Fibroblast of peridontal ligament (primary cell): ENCODE measurements at regions not wholly inside any gene's neighbourhood (a gene's known extent, or its start where the extent isn't known, plus 50 kb on each side); places are given as distances from the start of the nearest gene placed in this dataset.
A peak's percentile ranks its signal among the peaks of the same experiment; 100 is the strongest.

Experiments used
- DNase-seq: peaks from one replicate; pipeline ENCODE4 v3.0.0-alpha.2; 2010; ENCODE audit errors: extremely low read depth

DNA sequence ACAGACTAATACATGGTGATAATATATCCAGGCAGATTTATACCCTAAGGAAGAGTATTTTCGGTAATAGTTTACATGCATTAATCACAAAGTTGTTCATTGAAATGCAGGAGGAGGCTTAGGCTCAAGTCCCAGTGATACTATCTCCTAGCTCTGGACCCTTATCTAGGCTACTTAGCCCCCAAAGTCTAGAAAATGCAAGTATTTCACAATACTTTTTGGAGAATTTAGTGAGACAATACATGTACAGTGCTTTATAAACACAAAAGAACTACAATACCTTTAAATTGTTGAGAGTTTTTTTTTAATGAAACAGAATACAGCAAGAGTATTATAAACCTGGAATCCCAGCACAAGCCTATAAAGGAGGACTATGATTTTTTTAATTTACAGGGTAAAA is 473.9 kb downstream of the HS3ST3B1 start:
- DNase-seq: no peak

DNA sequence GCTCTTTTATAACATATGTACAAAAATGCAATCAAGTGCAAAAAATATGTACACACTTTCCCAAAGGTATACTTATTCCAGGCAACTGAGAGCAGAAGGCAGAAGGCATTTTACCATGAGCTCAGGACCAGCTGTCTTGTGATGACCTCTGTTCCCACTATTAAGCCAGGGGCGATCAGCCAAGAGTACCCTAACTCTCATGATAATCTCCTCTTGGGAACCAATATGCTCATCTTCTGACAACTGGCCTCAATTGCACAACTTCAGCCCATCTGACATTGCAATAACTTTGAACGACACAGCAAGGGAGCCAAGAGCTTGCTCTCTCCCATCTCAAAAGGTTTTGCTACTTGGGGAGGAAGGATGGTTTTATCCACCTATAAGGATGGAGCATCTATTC is 471.9 kb downstream of the HS3ST3B1 start:
- no peak for DNase-seq

DNA sequence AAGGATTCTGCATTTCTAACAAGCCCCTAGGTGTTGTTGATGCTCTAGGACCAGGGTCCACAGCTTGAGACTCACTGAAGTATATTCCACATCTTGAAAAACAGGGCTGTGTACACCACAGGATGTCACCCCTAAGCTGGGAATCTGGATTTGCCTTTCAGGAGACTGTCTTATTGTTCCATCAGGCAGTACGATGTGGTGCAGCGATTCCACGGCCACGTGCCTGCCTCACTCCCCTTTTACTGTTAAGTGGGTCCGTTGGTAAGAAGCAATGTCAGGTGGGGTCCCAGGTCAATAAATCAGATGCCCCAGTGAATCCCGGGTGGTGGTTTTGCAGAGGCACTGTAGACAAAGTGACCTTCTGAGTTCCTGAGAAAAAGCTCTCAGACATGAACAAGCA is 470.7 kb downstream of the HS3ST3B1 start:
- DNase-seq: no peak

DNA sequence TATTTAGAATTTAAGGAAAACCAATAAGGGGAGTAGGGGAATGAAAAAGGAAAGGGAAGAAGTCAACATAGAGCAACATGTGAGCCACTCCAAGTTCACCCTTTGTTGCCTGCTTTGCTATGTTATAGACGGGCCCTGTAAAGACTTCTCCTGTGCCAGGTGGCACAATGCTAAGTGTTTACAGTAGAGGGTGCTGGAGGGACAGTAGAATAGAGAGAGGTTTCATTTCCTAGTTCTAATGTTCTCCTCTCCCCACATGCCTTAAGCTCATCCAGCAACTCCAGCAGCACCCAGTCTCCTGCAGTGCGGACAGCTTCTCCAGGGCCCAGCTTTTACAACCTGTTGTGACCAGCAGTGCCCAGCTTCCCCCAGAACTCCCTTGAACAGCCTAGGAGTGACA is 468.0 kb downstream of the HS3ST3B1 start:
- no peak for DNase-seq

DNA sequence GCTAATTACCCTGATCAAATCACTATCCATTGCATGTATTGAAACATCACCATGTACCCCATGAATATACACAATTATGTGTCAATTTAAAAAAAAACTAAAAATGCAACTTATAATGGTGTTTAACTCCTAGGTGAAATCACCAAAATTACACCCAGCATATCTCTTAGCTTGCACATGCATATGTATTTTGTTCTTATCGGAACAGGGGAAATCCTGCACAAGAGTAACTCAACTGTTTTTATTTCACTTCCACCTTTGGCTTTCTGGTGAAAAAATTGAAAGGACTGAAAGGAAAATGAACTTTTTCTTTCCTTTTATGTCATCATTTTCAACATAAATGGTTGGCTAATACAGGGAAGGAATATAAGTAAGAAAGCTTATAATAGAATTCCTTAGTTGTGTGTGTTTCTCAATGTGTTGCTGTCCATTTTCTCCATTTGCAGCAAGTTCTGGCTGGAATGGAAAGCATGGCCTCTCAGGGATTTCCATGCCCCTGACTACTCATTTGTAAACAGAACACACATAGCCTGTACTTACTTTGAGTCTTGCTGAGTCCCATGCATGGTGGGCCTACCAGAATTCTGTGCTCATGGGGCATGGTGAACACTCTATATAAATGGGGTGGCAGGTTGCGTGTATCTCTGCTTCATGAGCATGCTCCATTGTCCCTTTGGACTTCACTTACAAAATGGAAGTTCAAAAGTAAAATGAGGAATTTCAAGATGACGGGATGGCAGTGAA is 462.0 kb downstream of the HS3ST3B1 start:
- DNase-seq: no peak

DNA sequence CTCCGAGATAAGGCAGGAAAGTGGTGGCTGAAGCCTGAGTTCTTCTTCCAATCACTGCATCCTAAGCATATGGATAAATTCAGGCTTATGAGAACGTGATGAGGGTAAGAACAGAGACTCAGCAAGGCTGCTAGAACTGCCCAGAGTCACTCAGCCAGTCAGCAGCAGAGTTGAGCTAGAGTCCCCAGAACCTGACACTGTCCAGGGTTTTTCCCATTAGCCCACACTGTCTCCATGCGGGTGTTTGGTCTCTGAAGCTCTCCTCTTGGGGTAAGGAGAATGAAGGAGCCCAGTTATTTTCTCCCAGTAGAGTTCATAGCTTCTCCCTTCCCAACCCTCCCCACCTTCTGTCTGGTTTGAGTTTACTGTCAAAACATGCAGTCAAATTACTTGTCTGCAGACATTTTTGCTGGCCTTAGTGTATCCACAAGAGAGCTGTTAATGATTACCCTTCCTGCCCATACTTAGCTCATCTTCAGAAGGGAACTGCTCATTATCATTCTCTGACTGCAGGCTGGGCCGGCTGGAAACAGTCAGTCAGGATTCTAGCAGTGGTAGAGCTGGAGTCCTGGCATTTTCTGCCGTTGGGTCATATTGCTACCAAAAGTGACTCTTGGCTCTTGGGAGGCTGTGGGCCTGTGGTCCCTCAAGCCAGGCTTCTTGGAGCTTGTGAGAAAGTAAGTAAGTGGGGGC is 460.0 kb downstream of the HS3ST3B1 start:
- no peak for DNase-seq

DNA sequence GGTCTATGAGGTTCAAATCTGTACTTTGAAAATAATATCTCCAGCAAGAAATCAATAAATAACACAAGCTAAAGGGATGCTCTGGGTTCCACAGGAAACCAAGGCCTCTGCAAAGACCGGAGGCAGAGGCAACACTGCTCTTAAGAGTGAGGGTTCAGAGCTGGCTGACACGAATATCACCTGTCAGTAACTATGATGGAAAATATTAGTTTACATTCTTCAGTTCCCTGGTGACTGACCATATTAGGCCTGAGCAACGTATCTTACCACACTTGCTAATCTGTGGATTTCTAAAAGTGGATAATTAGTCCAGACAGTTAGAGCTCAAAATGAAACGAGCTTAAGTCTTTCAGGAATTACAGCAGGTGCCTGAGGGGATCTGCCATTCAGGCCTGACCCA is 459.3 kb downstream of the HS3ST3B1 start:
- no peak for DNase-seq

DNA sequence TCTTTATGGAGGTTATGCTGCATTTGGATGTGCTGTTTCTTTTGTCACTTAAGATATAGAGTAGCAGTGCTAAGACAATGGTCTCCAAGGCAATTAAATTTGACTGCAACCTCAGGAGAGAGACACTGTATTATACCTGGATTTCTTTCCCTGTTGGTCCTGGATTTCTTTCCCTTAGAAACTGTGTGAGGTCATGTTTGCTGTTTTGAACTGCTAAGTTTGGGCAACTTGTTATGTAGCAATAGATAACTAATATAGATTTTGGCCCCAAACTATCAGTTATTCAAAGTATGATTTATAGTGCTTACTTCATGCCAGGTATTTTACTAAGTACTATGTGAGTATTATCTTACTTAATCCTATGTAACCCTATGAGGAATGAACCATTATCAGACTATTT is 458.4 kb downstream of the HS3ST3B1 start:
- DNase-seq: no peak

DNA sequence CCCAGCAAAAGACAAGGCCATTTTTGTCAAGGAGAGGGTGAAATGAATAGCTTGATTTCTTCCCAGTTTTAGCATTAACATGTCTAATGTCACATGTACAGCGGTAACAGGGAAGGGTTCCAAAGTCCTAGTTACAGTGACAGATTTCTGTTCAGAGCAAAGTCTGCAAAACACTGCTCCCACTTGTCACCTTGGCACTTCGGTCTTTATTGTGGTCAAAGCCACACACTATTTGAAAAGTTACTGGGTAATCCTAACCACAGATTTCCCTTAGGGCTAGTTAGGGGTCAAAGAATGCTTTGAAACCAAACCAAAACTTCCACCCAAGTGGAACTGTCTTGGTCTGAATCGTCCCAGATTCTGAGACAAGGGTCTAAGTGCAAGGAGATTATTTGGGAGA is 455.6 kb downstream of the HS3ST3B1 start:
- no peak for DNase-seq

DNA sequence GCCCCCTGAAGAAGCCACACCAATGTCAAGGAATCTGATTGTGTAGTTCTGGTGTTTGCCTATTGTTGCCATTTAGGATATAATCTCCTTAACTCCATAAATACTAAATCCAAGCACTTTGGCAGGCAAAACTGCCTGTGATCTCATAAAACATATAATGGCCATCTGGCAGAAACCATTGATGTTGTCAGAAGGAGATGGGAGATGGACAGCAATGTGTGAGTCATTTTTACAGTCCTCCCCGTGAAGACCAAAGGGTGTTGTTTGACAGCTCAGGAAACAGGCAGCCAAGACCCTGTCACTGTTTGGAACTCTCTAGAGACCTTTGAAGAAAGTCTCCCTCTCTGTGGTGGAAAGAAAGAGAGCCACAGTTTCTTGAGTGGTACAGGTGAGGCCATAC is 454.1 kb downstream of the HS3ST3B1 start:
- DNase-seq: no peak

DNA sequence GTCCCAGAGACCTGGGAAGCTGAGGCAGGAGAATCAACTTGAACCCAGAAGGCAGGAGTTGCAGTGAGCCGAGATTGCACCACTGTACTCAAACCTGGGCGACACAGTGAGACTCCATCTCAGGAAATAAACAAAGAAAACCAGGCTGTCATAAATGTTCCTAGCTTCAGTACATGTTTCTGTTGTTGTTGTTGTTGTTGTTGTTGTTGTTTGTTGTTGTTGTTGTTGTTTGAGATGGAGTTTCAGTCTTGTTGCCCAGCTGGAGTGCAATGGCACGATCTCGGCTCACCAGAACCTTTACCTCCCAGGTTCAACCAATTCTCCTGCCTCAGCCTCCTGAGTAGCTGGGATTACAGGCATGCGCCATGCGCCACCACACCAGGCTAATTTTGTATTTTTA is 452.5 kb downstream of the HS3ST3B1 start:
- no peak for DNase-seq

DNA sequence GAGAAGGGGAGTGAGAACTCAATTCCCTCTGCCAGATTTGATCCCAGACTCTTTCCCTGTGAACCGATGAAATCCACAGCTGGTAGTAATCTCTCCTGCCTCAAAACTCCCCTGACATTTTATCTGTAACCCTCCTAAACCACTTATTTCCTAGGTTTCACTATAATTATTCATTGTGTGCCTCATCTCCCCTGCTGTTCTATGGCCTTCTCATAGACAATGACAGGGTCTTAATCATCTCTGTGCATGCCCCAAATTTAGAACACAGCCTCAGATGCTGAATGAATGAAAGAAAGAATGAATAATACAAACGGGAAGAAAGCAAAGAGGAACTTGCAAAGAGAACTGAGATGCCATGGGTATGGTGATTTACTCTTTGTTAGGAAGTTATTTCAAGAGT is 451.1 kb downstream of the HS3ST3B1 start:
- no peak for DNase-seq

DNA sequence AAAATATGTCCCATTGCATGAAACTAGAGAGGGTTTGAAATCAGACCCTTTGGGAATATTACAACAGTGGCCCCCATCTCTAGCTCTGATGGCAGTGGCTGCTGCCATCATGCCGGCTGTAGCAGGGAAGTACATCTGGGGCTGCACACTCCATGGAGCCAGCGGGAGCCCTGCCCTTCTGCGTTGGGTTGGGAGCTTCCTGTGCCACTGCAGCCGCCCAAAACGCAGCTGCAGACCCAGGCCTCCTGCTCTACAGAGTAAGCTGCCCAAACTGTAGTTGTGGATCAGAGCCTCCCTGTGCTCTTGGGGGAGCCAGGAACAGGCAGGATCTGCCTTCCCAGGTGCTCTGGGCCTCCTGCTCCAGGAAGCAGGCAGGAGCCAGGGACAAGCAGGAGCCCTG is 450.0 kb downstream of the HS3ST3B1 start:
- no peak for DNase-seq

DNA sequence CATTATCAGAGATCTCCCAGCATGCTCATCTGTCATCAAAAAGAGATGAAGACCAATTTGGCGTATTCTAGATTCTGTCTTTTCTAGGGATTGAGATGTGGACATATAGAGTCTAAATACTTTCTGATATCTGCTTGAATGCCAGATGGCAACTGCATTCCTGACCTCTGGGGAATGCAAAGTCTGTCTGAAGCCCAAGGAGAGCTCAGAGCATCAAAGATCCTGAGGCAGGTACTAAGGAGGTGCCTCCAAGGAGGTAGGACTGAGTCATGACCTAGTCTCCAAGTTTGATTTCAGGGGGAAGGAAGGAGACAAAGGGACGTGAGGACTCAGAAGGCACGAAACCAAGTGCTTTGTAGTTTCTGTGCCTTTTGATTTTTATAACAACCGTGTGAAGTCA is 448.4 kb downstream of the HS3ST3B1 start:
- DNase-seq: no peak

DNA sequence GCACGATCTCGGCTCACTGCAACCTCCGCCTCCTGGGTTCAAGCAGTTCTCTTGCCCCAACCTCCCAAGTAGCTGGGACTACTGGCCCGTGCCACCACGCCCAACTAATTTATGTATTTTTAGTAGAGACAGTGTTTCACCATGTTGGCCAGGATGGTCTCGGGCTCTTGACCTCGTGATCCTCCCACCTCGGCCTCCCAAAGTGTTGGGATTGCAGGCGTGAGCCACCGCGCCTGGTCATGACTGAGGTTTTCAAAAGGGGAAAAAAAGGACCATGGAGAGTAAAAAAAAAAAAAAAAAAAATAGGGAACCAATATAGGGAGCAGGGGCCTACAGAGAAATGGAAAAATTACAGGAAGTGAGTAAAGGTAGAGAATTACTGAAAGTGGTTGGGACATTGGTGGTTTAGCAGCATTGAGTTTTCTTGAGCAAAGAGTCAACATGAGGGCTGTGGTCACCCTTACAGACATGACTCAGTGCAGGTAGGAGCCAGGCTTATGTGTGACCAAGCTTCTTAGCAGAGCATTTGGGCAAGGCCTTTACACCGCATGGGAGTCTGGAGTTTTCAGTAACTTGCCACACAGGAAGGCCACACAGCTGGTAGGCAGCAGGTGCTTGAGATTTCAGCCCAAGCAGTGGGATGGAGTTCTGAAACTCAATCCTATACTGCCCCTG is 447.3 kb downstream of the HS3ST3B1 start:
- DNase-seq: no peak

DNA sequence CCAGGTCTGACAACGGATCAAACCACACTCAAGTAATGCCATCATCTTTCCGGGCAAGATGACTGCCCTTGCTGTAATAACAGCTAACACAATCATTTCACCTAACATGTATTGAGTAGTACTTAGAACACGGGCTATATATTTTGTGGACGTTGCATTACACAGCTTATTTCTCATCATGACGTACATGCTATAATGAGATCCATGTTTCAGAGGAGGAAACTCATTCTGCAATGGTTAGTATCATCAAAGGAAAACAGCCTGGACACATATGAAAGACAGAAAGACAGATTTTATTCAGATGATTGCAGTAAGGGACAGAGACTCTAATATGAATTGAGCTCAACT is 446.7 kb downstream of the HS3ST3B1 start:
- peak; percentile 59 for DNase-seq

DNA sequence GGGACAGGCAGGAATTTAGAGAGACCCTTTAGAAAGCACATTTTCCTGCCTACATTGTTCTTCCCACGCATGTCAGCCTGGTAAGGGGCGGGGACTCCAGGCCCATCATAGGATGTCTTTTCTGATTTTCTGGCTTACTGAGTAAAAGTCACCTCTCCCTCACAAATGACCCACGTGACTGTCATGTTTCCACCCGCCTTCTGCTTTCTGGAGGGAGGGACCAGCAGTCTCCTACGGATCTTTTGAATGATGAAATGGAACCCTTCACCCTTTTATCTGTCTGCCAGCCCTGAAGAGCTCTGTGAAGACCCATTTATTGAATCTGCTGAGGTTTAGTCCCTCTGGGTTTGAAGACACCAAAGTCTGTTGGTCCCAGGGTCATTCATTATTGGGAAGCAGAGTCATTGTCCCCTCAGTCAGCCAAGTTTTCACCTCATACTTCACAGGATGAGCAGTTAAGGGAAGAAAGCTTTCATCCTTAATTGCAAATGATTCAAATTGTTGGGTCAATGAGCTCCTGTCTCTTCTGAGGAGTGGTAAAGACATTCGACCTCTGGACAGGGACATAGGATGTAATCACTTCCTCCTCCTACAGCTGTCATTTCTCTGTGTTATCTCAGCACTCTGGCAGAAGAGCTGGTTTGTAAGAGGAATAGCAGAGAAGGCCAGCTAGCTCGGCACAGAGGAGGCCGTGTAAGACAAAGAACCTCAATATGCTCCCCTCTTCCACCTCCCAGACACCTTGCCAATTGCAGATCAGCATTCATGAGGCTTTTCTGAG is 446.1 kb downstream of the HS3ST3B1 start:
- no peak for DNase-seq

DNA sequence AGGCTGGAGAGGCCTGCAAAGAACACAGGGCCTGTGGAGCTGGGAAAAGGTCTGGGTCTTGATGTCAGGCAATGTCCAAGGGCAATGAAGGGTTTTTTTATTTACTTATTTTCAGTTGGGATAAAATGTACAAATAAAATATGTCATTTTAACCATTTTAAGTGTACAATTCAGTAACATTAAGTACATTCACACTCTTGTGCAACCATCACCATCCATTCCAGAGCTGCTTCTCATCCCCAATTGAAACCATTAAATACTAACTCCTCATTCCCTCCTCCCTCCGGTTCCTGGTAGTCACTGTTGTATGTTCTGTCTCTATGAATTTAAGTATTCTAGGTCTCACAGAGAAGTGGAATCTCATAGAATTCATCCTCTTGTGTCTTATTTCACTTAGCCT is 444.7 kb downstream of the HS3ST3B1 start:
- DNase-seq: peak; percentile 47

DNA sequence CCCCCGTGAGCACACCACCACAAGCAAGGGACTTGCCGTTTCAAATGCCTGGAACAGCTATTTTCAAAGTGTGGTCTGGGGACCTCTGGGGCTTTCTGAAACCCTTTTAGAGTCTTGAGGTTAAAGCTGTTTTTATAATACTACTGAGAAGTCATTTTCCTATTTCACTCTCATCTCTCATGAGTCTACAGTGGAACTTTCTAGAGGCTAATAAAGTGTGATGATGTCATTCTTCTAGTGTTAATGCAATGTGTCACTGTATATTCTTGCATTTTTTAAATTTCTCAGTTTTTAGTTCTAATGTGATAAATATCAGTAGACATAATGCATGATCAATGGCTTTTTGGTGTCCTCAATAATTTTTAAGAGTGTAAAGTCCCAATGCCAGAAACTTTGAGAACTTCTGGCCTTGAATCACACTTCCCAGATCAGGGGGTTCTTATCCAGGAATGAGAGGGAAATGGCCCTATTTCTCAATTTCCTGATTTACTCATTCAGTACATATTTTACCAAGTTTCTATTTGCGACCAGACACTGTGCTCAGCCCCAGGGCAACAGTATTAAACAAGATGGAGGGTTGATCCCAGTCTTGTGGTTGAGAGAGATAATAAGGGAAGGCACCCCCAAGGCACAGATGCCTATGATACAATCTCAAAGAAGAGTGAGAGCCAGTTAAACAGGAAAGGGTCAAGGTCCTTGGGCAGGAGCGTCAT is 444.0 kb downstream of the HS3ST3B1 start:
- DNase-seq: no peak

DNA sequence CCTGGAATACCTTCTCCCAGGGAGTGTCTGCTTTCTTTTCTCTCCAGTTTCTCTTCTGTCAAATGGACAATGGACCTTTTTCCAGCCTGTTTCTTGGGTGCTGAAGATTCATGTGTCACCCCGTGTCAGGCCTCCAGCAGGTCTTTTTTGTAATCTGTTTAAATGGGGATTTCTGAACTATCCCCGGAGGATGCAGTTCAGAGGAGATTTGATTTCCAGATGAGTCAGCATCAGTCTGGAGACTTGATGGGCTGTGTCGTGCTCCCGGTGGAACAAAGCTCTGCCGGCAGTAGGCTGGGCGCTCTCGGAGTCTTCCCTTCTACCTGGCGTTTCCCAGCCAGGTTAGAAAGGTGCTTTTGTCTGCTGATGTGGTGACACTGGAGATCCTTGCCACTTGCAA is 440.6 kb downstream of the HS3ST3B1 start:
- DNase-seq: peak; percentile 41

DNA sequence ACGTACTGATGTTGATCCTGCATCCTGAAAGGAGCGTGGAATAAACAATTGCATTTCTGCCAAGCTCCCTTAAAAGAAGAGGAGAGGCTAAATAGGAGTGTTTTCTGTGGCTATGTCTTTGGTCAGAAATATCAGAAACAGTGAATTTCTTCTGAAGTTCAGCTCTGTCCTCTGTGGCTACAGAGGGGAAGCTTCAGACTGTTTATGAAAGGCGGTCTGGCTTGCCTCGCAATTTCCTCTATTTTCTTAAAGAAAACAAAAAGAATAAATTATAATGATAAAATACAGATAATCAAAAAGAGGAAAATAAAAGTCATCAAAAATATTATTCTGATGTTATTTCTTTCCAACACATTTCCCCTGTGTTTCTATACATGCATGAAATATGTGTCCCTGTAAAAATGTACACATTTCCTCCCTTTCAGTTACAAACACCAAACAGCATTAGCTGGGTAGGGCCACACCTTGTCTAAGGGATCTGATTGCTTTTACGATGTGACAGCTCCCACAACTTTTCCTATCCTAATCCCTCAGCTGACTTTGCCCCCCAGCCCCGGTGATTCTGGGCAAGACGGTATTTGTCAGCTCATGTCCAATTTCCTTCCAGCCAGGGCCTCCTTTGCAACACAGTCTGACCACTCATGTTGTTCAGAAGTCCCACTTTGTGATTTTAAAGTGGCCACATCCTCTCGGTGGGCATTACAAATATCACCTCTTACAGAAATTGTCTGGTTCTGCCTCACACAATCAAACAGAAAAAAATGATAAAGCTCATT is 439.0 kb downstream of the HS3ST3B1 start:
- no peak for DNase-seq
